H9 (cell line): ENCODE measurements at regions not wholly inside any gene's neighbourhood (a gene's known extent, or its start where the extent isn't known, plus 50 kb on each side); places are given as distances from the start of the nearest gene placed in this dataset.

ENCODE experiments used
- DNase-seq: peaks from one replicate; pipeline ENCODE4 v3.0.0-alpha.2; 2017
- H2AFZ ChIP-seq: one replicate; pipeline ENCODE4 v1.6.1; 2013; ENCODE audit warnings: mild to moderate bottlenecking, low read length, control low read depth, moderate library complexity
- H2AK5ac ChIP-seq: 2 replicates; pipeline ENCODE4 v1.6.1; 2013; ENCODE audit warnings: low read length, control low read depth, mixed read lengths; ENCODE audit not compliant: insufficient read length
- H2BK120ac ChIP-seq: one replicate; pipeline ENCODE4 v1.6.1; 2013; ENCODE audit warnings: low read depth, mild to moderate bottlenecking, low read length, control low read depth, inconsistent platforms; ENCODE audit not compliant: poor library complexity, severe bottlenecking
- H2BK12ac ChIP-seq: 2 replicates; pipeline ENCODE4 v1.6.1; 2013; ENCODE audit warnings: low read length, control low read depth, mixed read lengths, low read depth; ENCODE audit not compliant: insufficient read length
- H2BK15ac ChIP-seq: 2 replicates; pipeline ENCODE4 v1.6.1; 2013; ENCODE audit warnings: low read depth, low read length, control low read depth
- H2BK20ac ChIP-seq: one replicate; pipeline ENCODE4 v1.6.1; 2013; ENCODE audit warnings: low read depth, mild to moderate bottlenecking, low read length, control low read depth, inconsistent platforms; ENCODE audit not compliant: poor library complexity, severe bottlenecking
- H2BK5ac ChIP-seq: 2 replicates; pipeline ENCODE4 v1.6.1; 2013; ENCODE audit warnings: low read length, control low read depth, mixed read lengths; ENCODE audit not compliant: insufficient read length
- H3K14ac ChIP-seq: 2 replicates; pipeline ENCODE4 v1.6.1; 2013; ENCODE audit warnings: low read length, control low read depth; ENCODE audit not compliant: insufficient read depth
- H3K18ac ChIP-seq: 2 replicates; pipeline ENCODE4 v1.6.1; 2013; ENCODE audit warnings: low read depth, mild to moderate bottlenecking, mixed read lengths, low read length, control low read depth; ENCODE audit not compliant: insufficient read length
- H3K23ac ChIP-seq: 2 replicates; pipeline ENCODE4 v1.6.1; 2013; ENCODE audit warnings: low read length, control low read depth, mixed read lengths, low read depth; ENCODE audit not compliant: insufficient read length
- H3K23me2 ChIP-seq: 2 replicates; pipeline ENCODE4 v1.6.1; 2013; ENCODE audit warnings: low read depth, mild to moderate bottlenecking, mixed read lengths, low read length, control low read depth; ENCODE audit not compliant: insufficient read length, poor library complexity, severe bottlenecking
- H3K27ac ChIP-seq: 2 replicates; pipeline ENCODE4 v1.5.1; 2013; ENCODE audit warnings: low read length, control low read depth, mixed read lengths, low read depth; ENCODE audit not compliant: insufficient read length
- H3K27me3 ChIP-seq: 2 replicates; pipeline ENCODE4 v1.6.1; 2013; ENCODE audit warnings: low read length, control low read depth, inconsistent platforms; ENCODE audit not compliant: insufficient read depth
- H3K4ac ChIP-seq: 2 replicates; pipeline ENCODE4 v1.6.1; 2013; ENCODE audit warnings: low read depth, mild to moderate bottlenecking, control low read depth, inconsistent platforms, low read length, moderate library complexity
- H3K4me1 ChIP-seq: 2 replicates; pipeline ENCODE4 v1.6.1; 2013; ENCODE audit warnings: low read length, control low read depth, inconsistent platforms; ENCODE audit not compliant: insufficient read depth
- H3K4me2 ChIP-seq: 2 replicates; pipeline ENCODE4 v1.6.1; 2013; ENCODE audit warnings: low read length, control low read depth, mixed read lengths; ENCODE audit not compliant: insufficient read length, insufficient read depth
- H3K56ac ChIP-seq: 2 replicates; pipeline ENCODE4 v1.6.1; 2013; ENCODE audit warnings: low read depth, mild to moderate bottlenecking, mixed read lengths, low read length, control low read depth; ENCODE audit not compliant: insufficient read length
- H3K79me1 ChIP-seq: 2 replicates; pipeline ENCODE4 v1.6.1; 2013; ENCODE audit warnings: low read depth, mild to moderate bottlenecking, moderate library complexity, low read length, control low read depth, inconsistent platforms; ENCODE audit not compliant: insufficient read depth, poor library complexity, severe bottlenecking
- H3K79me2 ChIP-seq: 2 replicates; pipeline ENCODE4 v1.6.1; 2013; ENCODE audit warnings: low read length, control low read depth, inconsistent platforms; ENCODE audit not compliant: insufficient read depth
- H3K9ac ChIP-seq: 2 replicates; pipeline ENCODE4 v1.6.1; 2013; ENCODE audit warnings: low read length, control low read depth, mixed read lengths; ENCODE audit not compliant: insufficient read length; ENCODE audit errors: extremely low read depth
- H3K9me3 ChIP-seq: one replicate; pipeline ENCODE4 v1.6.1; 2013; ENCODE audit warnings: low read depth, low read length, inconsistent platforms; ENCODE audit not compliant: control insufficient read depth
- H3T11ph ChIP-seq: one replicate; pipeline ENCODE4 v1.6.1; 2013; ENCODE audit warnings: mild to moderate bottlenecking, low read length, control low read depth, inconsistent platforms
- H4K20me1 ChIP-seq: one replicate; pipeline ENCODE4 v1.6.1; 2013; ENCODE audit not compliant: control insufficient read depth, insufficient read length, insufficient read depth
- H4K5ac ChIP-seq: 2 replicates; pipeline ENCODE4 v1.6.1; 2013; ENCODE audit warnings: low read depth, mild to moderate bottlenecking, mixed read lengths, low read length, control low read depth; ENCODE audit not compliant: insufficient read length
- H4K8ac ChIP-seq: replicated peaks from 2 replicates; pipeline ENCODE4 v1.6.1; 2013; ENCODE audit warnings: low read length, control low read depth, mixed read lengths, low read depth; ENCODE audit not compliant: insufficient read length
- H4K91ac ChIP-seq: 2 replicates; pipeline ENCODE4 v1.6.1; 2013; ENCODE audit warnings: low read depth, mild to moderate bottlenecking, moderate library complexity, mixed read lengths, low read length, control low read depth; ENCODE audit not compliant: insufficient read length
- H3K27ac Mint-ChIP-seq, 3 experiments: 2 replicates in 2 of 3; 3 replicates in 1 of 3; pipeline ENCODE4 v1.8.0; 2020 to 2021; ENCODE audit warnings: mixed read lengths in 3 of 3, mild to moderate bottlenecking in 1 of 3, moderate library complexity in 1 of 3
- H3K27me3 Mint-ChIP-seq: 2 replicates; pipeline ENCODE4 v1.8.0; 2021; ENCODE audit warnings: low read depth, mild to moderate bottlenecking, moderate library complexity, mixed read lengths
- H3K36me3 Mint-ChIP-seq, 3 experiments: 2 replicates in 2 of 3; 3 replicates in 1 of 3; pipeline ENCODE4 v1.8.0; 2020 to 2021; ENCODE audit warnings: low read depth in 3 of 3, mixed read lengths in 3 of 3; ENCODE audit not compliant: insufficient read depth in 1 of 3
- H3K4me1 Mint-ChIP-seq, 2 experiments: 2 replicates each; pipeline ENCODE4 v1.8.0; 2020; ENCODE audit warnings: mixed read lengths in 2 of 2
- H3K4me3 Mint-ChIP-seq, 2 experiments: 2 replicates in 1 of 2; 3 replicates in 1 of 2; pipeline ENCODE4 v1.8.0; 2020 to 2021; ENCODE audit warnings: mild to moderate bottlenecking in 2 of 2, mixed read lengths in 2 of 2, moderate library complexity in 1 of 2
- H3K9me3 Mint-ChIP-seq, 2 experiments: 2 replicates in 1 of 2; 3 replicates in 1 of 2; pipeline ENCODE4 v1.8.0; 2020; ENCODE audit warnings: mild to moderate bottlenecking in 2 of 2, mixed read lengths in 2 of 2, moderate library complexity in 1 of 2
- CTCF ChIP-seq: fragments of 200-600 bp; sonication (generic); conservative IDR thresholded peaks from 3 replicates; pipeline ENCODE4 v1.8.0; 2021; ENCODE audit warnings: antibody characterized with exemption, mild to moderate bottlenecking
- WGBS: extraction: QIAGEN DNeasy Blood & Tissue Kit; methylation state at CpG from one replicate; pipeline ENCODE4 v1.1.7; 2013; ENCODE audit warnings: missing lambda C conversion rate, low lambda C conversion rate, mixed read lengths; ENCODE audit not compliant: insufficient read length; ENCODE audit errors: extremely low coverage; 5-methylcytosine and 5-hydroxymethylcytosine counted together

- no peaks in the 10 kb centered on the region; the same call in 1 of the 2 replicates for H3K4me1 ChIP-seq
- peaks cover 23% of the 10 kb centered on the region for H3K23me2 ChIP-seq
- no peak overlapping the region for H4K5ac ChIP-seq
- H2AFZ ChIP-seq, result no peak overlapping the region
- H3K4ac ChIP-seq, result no peak overlapping the region; the same call in 1 of the 2 replicates
- TF ChIP-seq CTCF, result no peak
- no peak overlapping the region for H4K91ac ChIP-seq
- peak overlapping the region; percentile 44 for H3K18ac ChIP-seq
- peaks cover 3% of the 10 kb centered on the region; the same call in 1 of the 2 replicates for H3K79me2 ChIP-seq
- H3K27ac ChIP-seq, result no peak overlapping the region
- Mint-ChIP-seq H3K27me3 (peaks cover 48% of the 10 kb centered on the region), H3K4me3 (peak overlapping the region; percentile 83 to 97), H3K9me3 (peaks cover 4 to 5% of the 10 kb centered on the region in 2 experiments; a peak in 3 of 5 replicates), H3K27ac (peak overlapping the region; percentile 92 to 99 (median 99); a peak in 6 of 7 replicates), H3K36me3 (peaks cover 2 to 8% (median 4%) of the 10 kb centered on the region in 3 experiments; a peak in 4 of 7 replicates), H3K4me1 (peaks cover 36 to 46% of the 10 kb centered on the region in 2 experiments)
- H2BK120ac ChIP-seq, result no peak overlapping the region
- no peak overlapping the region for H2BK20ac ChIP-seq
- no peaks in the 10 kb centered on the region; the same call in 1 of the 2 replicates for H3K27me3 ChIP-seq
- no CpG with 5 or more reads among the region's 42 CpGs for WGBS
- no peaks in the 10 kb centered on the region for H3K79me1 ChIP-seq
- no peak overlapping the region for H2BK15ac ChIP-seq
- no peak overlapping the region for H3T11ph ChIP-seq
- DNase-seq, result peak; percentile 85
- no peak overlapping the region for H3K56ac ChIP-seq
- no peak overlapping the region for H2BK12ac ChIP-seq
- peak overlapping the region; percentile 89 for H3K4me2 ChIP-seq
- no peaks in the 10 kb centered on the region for H3K9me3 ChIP-seq
- peaks cover 3% of the 10 kb centered on the region for H4K20me1 ChIP-seq
- peak overlapping the region; percentile 80 for H3K9ac ChIP-seq
- H3K14ac ChIP-seq, result peak overlapping the region; percentile 83; the same call in 1 of the 2 replicates
- H3K23ac ChIP-seq, result no peak overlapping the region
- H2BK5ac ChIP-seq, result no peak overlapping the region
- peak overlapping the region; percentile 8 for H4K8ac ChIP-seq
- H2AK5ac ChIP-seq, result no peak overlapping the region
Observed at GRCh38 chr9:110048403-110048975, 159.5 kb downstream of the C9orf152 start.
